GM23338 (cell line): ENCODE measurements at regions not wholly inside any gene's neighbourhood (a gene's known extent, or its start where the extent isn't known, plus 50 kb on each side); places are given as distances from the start of the nearest gene placed in this dataset.

Experiments
- ATAC-seq: fragments of 200-7000 bp; cut with Tn5 transposase; 3 replicates; pipeline ENCODE4 v1.9.1; 2020
- DNase-seq: peaks from one replicate; pipeline ENCODE4 v3.0.0-alpha.2; 2015; ENCODE audit warnings: low spot score
- H2AFZ ChIP-seq: fragments of 200-600 bp; sonication (generic); 2 replicates; pipeline ENCODE4 v1.8.0; 2016; ENCODE audit warnings: antibody characterized with exemption, mild to moderate bottlenecking, moderate library complexity
- H3F3A ChIP-seq: fragments of 200-600 bp; sonication (generic); replicated peaks from 2 replicates; pipeline ENCODE4 v1.8.0; 2017; ENCODE audit warnings: antibody characterized with exemption, mixed run types, low read depth
- H3K27ac ChIP-seq: fragments of 200-600 bp; sonication (generic); 2 replicates; pipeline ENCODE4 v1.6.1; 2016; ENCODE audit warnings: low read depth
- H3K27me3 ChIP-seq: fragments of 200-600 bp; sonication (generic); 2 replicates; pipeline ENCODE4 v1.8.0; 2016; ENCODE audit warnings: mild to moderate bottlenecking, mixed run types, moderate library complexity; ENCODE audit not compliant: insufficient read depth
- H3K36me3 ChIP-seq: fragments of 200-600 bp; sonication (generic); 2 replicates; pipeline ENCODE4 v1.8.0; 2016; ENCODE audit warnings: mild to moderate bottlenecking; ENCODE audit not compliant: insufficient read depth
- H3K4me1 ChIP-seq: fragments of 200-600 bp; sonication (generic); 2 replicates; pipeline ENCODE4 v1.8.0; 2016; ENCODE audit warnings: mild to moderate bottlenecking, moderate library complexity; ENCODE audit not compliant: insufficient read depth
- H3K4me2 ChIP-seq: fragments of 200-600 bp; sonication (generic); 2 replicates; pipeline ENCODE4 v1.7.1; 2017; ENCODE audit warnings: mixed run types
- H3K4me3 ChIP-seq: fragments of 200-600 bp; sonication (generic); 2 replicates; pipeline ENCODE4 v1.6.1; 2016; ENCODE audit warnings: mixed run types
- H3K79me2 ChIP-seq: fragments of 200-600 bp; sonication (generic); replicated peaks from 2 replicates; pipeline ENCODE4 v1.8.0; 2017; ENCODE audit warnings: mild to moderate bottlenecking; ENCODE audit not compliant: insufficient read depth
- H3K9me2 ChIP-seq: fragments of 200-600 bp; sonication (generic); 2 replicates; pipeline ENCODE4 v1.8.0; 2017; ENCODE audit not compliant: insufficient read depth
- H4K20me1 ChIP-seq: fragments of 200-600 bp; sonication (generic); replicated peaks from 2 replicates; pipeline ENCODE4 v1.8.0; 2017; ENCODE audit warnings: mild to moderate bottlenecking; ENCODE audit not compliant: insufficient read depth
- H3K27ac Mint-ChIP-seq: 2 replicates; pipeline ENCODE4 v1.8.0; 2020; ENCODE audit warnings: inconsistent platforms, mild to moderate bottlenecking, moderate library complexity, mixed read lengths
- H3K27me3 Mint-ChIP-seq: 3 replicates; pipeline ENCODE4 v1.8.0; 2022; ENCODE audit warnings: low read depth, mild to moderate bottlenecking, moderate library complexity, mixed read lengths, inconsistent platforms; ENCODE audit not compliant: insufficient read depth, poor library complexity
- H3K36me3 Mint-ChIP-seq: 3 replicates; pipeline ENCODE4 v1.8.0; 2021; ENCODE audit warnings: low read depth, mild to moderate bottlenecking, inconsistent platforms, moderate library complexity, mixed read lengths
- H3K4me1 Mint-ChIP-seq: 3 replicates; pipeline ENCODE4 v1.8.0; 2020; ENCODE audit warnings: mild to moderate bottlenecking, inconsistent platforms, mixed read lengths
- H3K4me3 Mint-ChIP-seq: 3 replicates; pipeline ENCODE4 v1.8.0; 2021; ENCODE audit warnings: moderate library complexity, mild to moderate bottlenecking, inconsistent platforms, mixed read lengths
- H3K9me3 Mint-ChIP-seq: 3 replicates; pipeline ENCODE4 v1.8.0; 2020; ENCODE audit warnings: moderate library complexity, mild to moderate bottlenecking, inconsistent platforms, mixed read lengths
- CTCF ChIP-seq, 2 experiments: fragments of 200-600 bp in 1 of 2; sonication (generic) in 1 of 2; conservative IDR thresholded peaks; 2 replicates each; pipeline versions ENCODE4 v1.5.1 to v1.6.1; 2016 to 2017; ENCODE audit warnings: antibody characterized with exemption in 2 of 2, low read depth in 2 of 2, mild to moderate bottlenecking in 2 of 2, moderate library complexity in 1 of 2
- EZH2phosphoT487 ChIP-seq: fragments of 200-600 bp; sonication (generic); IDR thresholded peaks from one replicate; pipeline ENCODE4 v1.8.1; 2018; ENCODE audit warnings: antibody characterized with exemption; ENCODE audit not compliant: unreplicated experiment
- NANOG ChIP-seq: IDR thresholded peaks from 2 replicates; pipeline ENCODE4 v1.6.1; 2016; ENCODE audit warnings: antibody characterized with exemption, borderline replicate concordance
- POLR2AphosphoS5 ChIP-seq: IDR thresholded peaks from 2 replicates; pipeline ENCODE4 v1.6.1; 2016; ENCODE audit warnings: antibody characterized with exemption, low read depth
- REST ChIP-seq: IDR thresholded peaks from one replicate; pipeline ENCODE4 v1.6.1; 2018; ENCODE audit warnings: antibody characterized with exemption; ENCODE audit not compliant: unreplicated experiment
- STAT1 ChIP-seq: IDR thresholded peaks from one replicate; pipeline ENCODE4 v1.6.1; 2016; ENCODE audit warnings: antibody characterized with exemption; ENCODE audit not compliant: unreplicated experiment
- ZNF331 ChIP-seq: fragments of 250-450 bp; sonication (Bioruptor Pico); IDR thresholded peaks from 2 replicates; pipeline ENCODE4 v1.5.0; 2020; ENCODE audit warnings: low read depth, mild to moderate bottlenecking, moderate library complexity
- ZNF462 ChIP-seq: fragments of 250-450 bp; sonication (Bioruptor Pico); IDR thresholded peaks from 2 replicates; pipeline ENCODE4 v1.5.0; 2020; ENCODE audit warnings: mild to moderate bottlenecking, moderate library complexity

GRCh38 chr17:43314611-43315011, 80.8 kb upstream of the RNU2-1 start:
- Histone ChIP-seq H3K4me1 (no peaks in the 10 kb centered on the region), H4K20me1 (no peaks in the 10 kb centered on the region), H3F3A (0 out of 2 replicates have a peak, but pooled peaks cover 6% of the 10 kb centered on the region), H2AFZ (no peak overlapping the region), H3K79me2 (no peaks in the 10 kb centered on the region), H3K27ac (no peak overlapping the region), H3K9me2 (no peaks in the 10 kb centered on the region), H3K27me3 (no peaks in the 10 kb centered on the region), H3K4me2 (no peak overlapping the region), H3K36me3 (no peaks in the 10 kb centered on the region; the same call in 1 of the 2 replicates), H3K4me3 (no peak overlapping the region)
- H3K27me3 Mint-ChIP-seq: peaks cover 7% of the 10 kb centered on the region
- H3K36me3 Mint-ChIP-seq: peaks cover 15% of the 10 kb centered on the region
- peaks cover 5% of the 10 kb centered on the region; the same call in 2 of the 3 replicates for H3K4me1 Mint-ChIP-seq
- H3K27ac Mint-ChIP-seq: no peak overlapping the region
- TF ChIP-seq POLR2AphosphoS5: no peak
- no peak for TF ChIP-seq NANOG
- no peak for TF ChIP-seq STAT1
- TF ChIP-seq ZNF462 (CRISPR knock-in tag): no peak
- no peak for TF ChIP-seq REST
- no peak for TF ChIP-seq EZH2phosphoT487
- TF ChIP-seq ZNF331: no peak
- no peak for TF ChIP-seq CTCF (conservative IDR thresholded peaks at IDR 0.05; ENCODE audit: low read depth in 2 of 2)
- no peak overlapping the region for H3K4me3 Mint-ChIP-seq
- peaks cover 23% of the 10 kb centered on the region for H3K9me3 Mint-ChIP-seq
- ATAC-seq (no peak), DNase-seq (no peak)
